Stimulated activated CD4-positive, alpha-beta T cell treated with anti-CD3 and anti-CD28 coated beads, Interleukin-2, amount 100 ng/mL, for 24 hours (primary cell): ENCODE measurements at regions not wholly inside any gene's neighbourhood (a gene's known extent, or its start where the extent isn't known, plus 50 kb on each side); places are given as distances from the start of the nearest gene placed in this dataset.

Experiments
- DNase-seq, 2 donors: peaks; one replicate each; pipeline ENCODE4 v3.0.0-alpha.2; 2020

GRCh38 chr10:124225029-124225466 is 131.7 kb upstream of the CHST15 start:
- DNase-seq, result no peak

- DNase-seq, result no peak
These were observed 131.1 kb upstream of the CHST15 start for GRCh38 chr10:124224331-124225028.

GRCh38 chr10:124223711-124224085 is 130.3 kb upstream of the CHST15 start:
- no peak for DNase-seq

GRCh38 chr10:124222988-124223710 is 129.8 kb upstream of the CHST15 start:
- DNase-seq, result no peak

- DNase-seq, result no peak
These were observed 129.1 kb upstream of the CHST15 start for GRCh38 chr10:124222318-124222987.

- no peak for DNase-seq
These were observed 128.2 kb upstream of the CHST15 start for GRCh38 chr10:124221356-124222317.

GRCh38 chr10:124220971-124221355 is 127.6 kb upstream of the CHST15 start:
- DNase-seq, result no peak

- DNase-seq, result no peak
These were observed 127.1 kb upstream of the CHST15 start for GRCh38 chr10:124220547-124220946.

GRCh38 chr10:124219655-124220054 is 126.3 kb upstream of the CHST15 start:
- DNase-seq, result no peak

- no peak for DNase-seq
These were observed 125.7 kb upstream of the CHST15 start for GRCh38 chr10:124219062-124219461.

GRCh38 chr10:124217906-124218804 is 124.8 kb upstream of the CHST15 start:
- DNase-seq, result no peak

- no peak for DNase-seq
These were observed 123.6 kb upstream of the CHST15 start for GRCh38 chr10:124217031-124217430.

GRCh38 chr10:124214610-124215375 is 121.4 kb upstream of the CHST15 start:
- no peak for DNase-seq

GRCh38 chr10:124213899-124214510 is 120.6 kb upstream of the CHST15 start:
- no peak for DNase-seq

- DNase-seq, result no peak
These were observed 120.1 kb upstream of the CHST15 start for GRCh38 chr10:124213471-124213870.

- no peak for DNase-seq
These were observed 119.3 kb upstream of the CHST15 start for GRCh38 chr10:124212702-124213101.

- no peak for DNase-seq
These were observed 118.5 kb upstream of the CHST15 start for GRCh38 chr10:124211921-124212320.

- DNase-seq, result no peak
These were observed 116.9 kb upstream of the CHST15 start for GRCh38 chr10:124210263-124210662.

- DNase-seq, result no peak
These were observed 114.0 kb upstream of the CHST15 start for GRCh38 chr10:124207391-124207790.

- no peak for DNase-seq
These were observed 113.2 kb upstream of the CHST15 start for GRCh38 chr10:124206616-124207015.
